DOHH2 (cell line): ENCODE measurements at regions not wholly inside any gene's neighbourhood (a gene's known extent, or its start where the extent isn't known, plus 50 kb on each side); places are given as distances from the start of the nearest gene placed in this dataset.

Experiments
- CTCF ChIP-seq: fragments of 200-600 bp; sonication (generic); IDR thresholded peaks from one replicate; pipeline ENCODE4 v1.5.1; 2014; ENCODE audit warnings: antibody characterized with exemption, mild to moderate bottlenecking, low read depth, low read length; ENCODE audit not compliant: poor library complexity, severe bottlenecking
- EZH2phosphoT487 ChIP-seq: fragments of 200-600 bp; sonication (generic); IDR thresholded peaks from 2 replicates; pipeline ENCODE4 v1.6.1; 2017; ENCODE audit warnings: borderline replicate concordance, mild to moderate bottlenecking, antibody characterized with exemption, low read length, moderate library complexity, mixed read lengths

- TF ChIP-seq CTCF, result no peak
- TF ChIP-seq EZH2phosphoT487, result no peak
Measured at GRCh38 chr2:6384341-6384740, 481.4 kb downstream of the CMPK2 start.
